ENCODE measurements at regions not wholly inside any gene's neighbourhood (a gene's known extent, or its start where the extent isn't known, plus 50 kb on each side); places are given as distances from the start of the nearest gene placed in this dataset.

DNA sequence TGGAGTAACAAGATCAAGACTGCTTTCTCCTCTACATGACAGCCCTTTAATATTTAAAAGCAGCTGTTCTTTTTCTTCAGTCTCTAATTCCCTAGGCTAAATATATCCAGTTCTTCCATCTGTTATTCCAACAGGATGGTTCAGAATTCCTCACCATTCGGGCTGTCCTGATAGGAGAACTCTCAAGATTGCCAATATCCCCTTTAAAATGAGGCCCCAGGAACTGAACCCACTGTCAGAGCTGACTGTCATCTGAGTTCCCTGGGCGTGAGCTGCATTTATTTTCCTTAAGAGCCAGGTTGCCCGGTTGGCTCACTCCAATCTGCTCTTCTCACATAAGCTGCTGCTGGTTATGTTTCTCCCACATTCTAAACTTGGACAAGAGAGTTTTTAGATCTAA lies 177.6 kb downstream of the MIS18A start:
- Histone ChIP-seq H3K27me3 (no peaks in the 10 kb centered on the region), H3K9me3 (no peaks in the 10 kb centered on the region), H3K4me1 (no peaks in the 10 kb centered on the region), H3K36me3 (no peaks in the 10 kb centered on the region), H3K27ac (no peak overlapping the region), H3K4me3 (no peak overlapping the region)
- TF ChIP-seq POLR2A (IDR thresholded peaks at IDR 0.05) (no peak), CTCF (IDR thresholded peaks at IDR 0.05) (no peak)
- no peak for DNase-seq
- no peak for ATAC-seq
- intact Hi-C loops (cut with DNase I) = no loop called here
- WGBS (ENCODE audit: insufficient coverage, low coverage, low lambda C conversion rate, missing lambda C conversion rate) = 49% methylated on average over 3 of the region's 3 CpGs

- intact Hi-C loops (cut with DNase I) = no loop called here
- 100% methylated on average over 1 of the region's 5 CpGs for WGBS (ENCODE audit: insufficient coverage, low coverage, low lambda C conversion rate, missing lambda C conversion rate)
- Histone ChIP-seq H3K4me3 (no peak overlapping the region), H3K36me3 (no peaks in the 10 kb centered on the region), H3K9me3 (no peaks in the 10 kb centered on the region), H3K27ac (no peak overlapping the region), H3K4me1 (no peaks in the 10 kb centered on the region), H3K27me3 (no peaks in the 10 kb centered on the region)
- ATAC-seq (no peak), DNase-seq (no peak)
- TF ChIP-seq CTCF (IDR thresholded peaks at IDR 0.05) (no peak), POLR2A (IDR thresholded peaks at IDR 0.05) (no peak)
Measured at GRCh38 chr21:32100423-32100822, 178.4 kb downstream of the MIS18A start.

DNA sequence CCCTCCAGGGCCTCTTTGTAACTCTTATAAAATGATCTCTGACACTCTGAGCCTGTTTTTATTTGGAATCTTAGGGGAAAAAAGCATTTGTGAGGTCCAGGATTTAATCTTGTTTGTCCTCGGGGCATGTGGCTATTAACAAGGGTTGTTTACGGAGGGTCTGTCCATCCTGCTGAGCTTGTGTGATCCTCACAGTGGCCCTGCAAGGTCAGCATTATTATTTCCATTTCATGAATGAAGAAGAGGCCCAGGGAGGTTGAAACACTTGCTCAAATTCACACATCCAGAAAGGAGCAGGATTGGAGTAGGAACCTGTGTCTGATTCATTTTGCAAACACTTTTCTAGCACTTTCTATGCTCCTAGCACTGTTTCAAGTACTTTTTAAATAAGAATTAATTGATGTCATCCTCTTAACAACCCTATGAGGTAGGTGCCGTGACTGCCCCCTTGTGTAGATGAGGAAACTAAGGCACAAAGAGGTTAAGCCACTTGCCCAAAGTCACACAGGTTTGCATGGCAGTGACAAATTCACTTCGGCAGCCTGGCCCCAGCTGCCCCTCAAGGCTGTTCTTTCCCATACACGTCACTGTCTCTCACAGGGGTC lies 178.9 kb downstream of the MIS18A start:
- no peak overlapping the region for H3K4me3 ChIP-seq
- 63% methylated on average over 5 of the region's 5 CpGs for WGBS (ENCODE audit: insufficient coverage, low coverage, low lambda C conversion rate, missing lambda C conversion rate)
- no peaks in the 10 kb centered on the region for H3K4me1 ChIP-seq
- no peaks in the 10 kb centered on the region for H3K9me3 ChIP-seq
- DNase-seq (no peak), ATAC-seq (no peak)
- no peaks in the 10 kb centered on the region for H3K36me3 ChIP-seq
- intact Hi-C loops (cut with DNase I) = no loop called here
- no peak overlapping the region for H3K27ac ChIP-seq
- TF ChIP-seq POLR2A (IDR thresholded peaks at IDR 0.05) = no peak
- no peak for TF ChIP-seq CTCF (IDR thresholded peaks at IDR 0.05)
- H3K27me3 ChIP-seq = no peaks in the 10 kb centered on the region

- WGBS (ENCODE audit: insufficient coverage, low coverage, low lambda C conversion rate, missing lambda C conversion rate) = 29% methylated on average over 3 of the region's 3 CpGs
- H3K27ac ChIP-seq = no peak overlapping the region
- H3K27me3 ChIP-seq = no peaks in the 10 kb centered on the region
- no peak overlapping the region for H3K4me3 ChIP-seq
- intact Hi-C loops (cut with DNase I) = no loop called here
- no peaks in the 10 kb centered on the region for H3K9me3 ChIP-seq
- H3K4me1 ChIP-seq = no peaks in the 10 kb centered on the region
- no peak for ATAC-seq
- TF ChIP-seq POLR2A (IDR thresholded peaks at IDR 0.05) (no peak), CTCF (IDR thresholded peaks at IDR 0.05) (peak in 2 of 4 donors; percentile 24 to 25)
- no peaks in the 10 kb centered on the region for H3K36me3 ChIP-seq
- DNase-seq = no peak
Measured at GRCh38 chr21:32096411-32096810, 182.4 kb downstream of the MIS18A start.

DNA sequence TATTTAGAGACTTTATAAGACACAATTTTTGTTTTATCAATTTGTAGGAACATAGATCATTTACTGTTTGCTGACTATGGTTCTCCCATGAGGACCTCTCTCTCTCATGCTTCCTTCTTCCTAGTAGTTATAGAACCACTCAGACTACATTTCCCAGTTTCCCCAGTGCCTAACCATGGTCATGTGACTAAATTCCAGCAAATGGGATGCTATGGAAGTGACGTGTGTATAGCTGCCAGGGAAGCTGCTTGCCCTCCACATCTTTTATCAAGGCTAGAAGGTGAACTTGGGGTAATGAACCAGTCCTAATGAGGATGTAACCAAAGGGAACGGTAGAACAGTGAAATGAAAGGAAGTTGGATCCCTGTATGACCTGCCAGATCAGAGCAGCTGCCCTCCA lies 184.0 kb downstream of the MIS18A start:
- Histone ChIP-seq H3K4me3 (no peak overlapping the region), H3K9me3 (no peaks in the 10 kb centered on the region), H3K36me3 (no peaks in the 10 kb centered on the region), H3K27ac (no peak overlapping the region), H3K4me1 (no peaks in the 10 kb centered on the region), H3K27me3 (no peaks in the 10 kb centered on the region)
- ATAC-seq (no peak), DNase-seq (no peak)
- TF ChIP-seq CTCF (IDR thresholded peaks at IDR 0.05) (no peak), POLR2A (IDR thresholded peaks at IDR 0.05) (no peak)
- intact Hi-C loops (cut with DNase I) = no loop called here
- WGBS (ENCODE audit: insufficient coverage, low coverage, low lambda C conversion rate, missing lambda C conversion rate) = 36% methylated on average over 2 of the region's 2 CpGs
